HG03439 (cell line): ENCODE measurements at regions not wholly inside any gene's neighbourhood (a gene's known extent, or its start where the extent isn't known, plus 50 kb on each side); places are given as distances from the start of the nearest gene placed in this dataset.

ENCODE experiments used
- ATAC-seq: cut with Tn5 transposase; IDR thresholded peaks from one replicate; pipeline ENCODE4 v1.9.1; 2021; ENCODE audit warnings: mild to moderate bottlenecking, moderate library complexity; ENCODE audit not compliant: unreplicated experiment

DNA sequence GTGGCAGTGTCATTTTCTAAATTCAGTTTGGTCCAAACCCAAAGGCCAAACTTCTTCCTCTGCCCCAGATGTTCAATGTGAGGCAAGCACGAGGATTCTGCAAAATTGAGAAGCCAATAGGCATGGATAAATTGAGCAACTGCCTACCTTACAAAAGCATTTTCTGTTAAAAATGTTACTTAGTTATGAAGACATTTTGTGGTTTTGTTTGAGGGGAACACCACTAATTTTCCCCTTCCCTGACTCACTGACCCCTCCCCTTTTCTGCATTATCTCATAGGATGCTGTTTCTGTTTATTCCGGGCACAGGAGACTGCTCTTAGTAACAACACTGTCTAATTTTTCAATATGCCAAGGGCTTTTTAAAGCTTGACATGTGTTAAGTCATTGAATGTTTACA lies 462.8 kb downstream of the INSC start:
- ATAC-seq: no peak

DNA sequence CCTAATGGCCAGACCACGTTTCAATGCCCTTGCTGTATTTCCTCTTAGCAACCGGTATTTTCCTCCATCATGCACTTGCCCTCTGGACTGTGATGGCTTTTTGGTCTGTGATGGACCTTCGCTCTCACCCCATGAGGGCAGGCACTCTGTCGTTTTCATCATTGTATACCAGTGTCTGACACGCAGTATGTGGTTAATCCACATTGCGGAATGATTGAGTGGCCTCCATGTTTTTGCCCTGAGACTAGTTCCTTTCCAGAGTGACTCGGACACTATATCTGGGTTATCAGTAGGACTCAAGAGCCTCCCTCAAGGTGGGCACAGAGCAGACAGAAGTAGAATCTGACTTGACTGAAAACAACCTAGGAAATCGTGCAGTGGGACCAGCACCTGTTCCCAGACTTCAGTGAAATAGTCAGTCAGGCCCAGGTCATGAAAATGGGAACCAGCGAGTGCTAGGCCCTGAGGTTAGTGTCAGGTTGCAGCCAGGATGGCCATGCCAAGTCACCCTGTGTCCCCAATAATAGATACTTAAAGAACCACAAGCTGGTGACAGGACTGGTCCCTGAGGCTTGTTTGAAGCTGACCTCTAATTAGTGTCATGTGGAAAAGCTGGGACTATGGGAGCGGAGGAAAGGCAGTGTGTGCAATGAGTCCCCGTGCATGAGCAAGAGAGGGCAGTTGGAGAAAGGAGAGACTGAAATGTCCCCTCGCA lies 464.7 kb downstream of the INSC start:
- ATAC-seq: no peak

DNA sequence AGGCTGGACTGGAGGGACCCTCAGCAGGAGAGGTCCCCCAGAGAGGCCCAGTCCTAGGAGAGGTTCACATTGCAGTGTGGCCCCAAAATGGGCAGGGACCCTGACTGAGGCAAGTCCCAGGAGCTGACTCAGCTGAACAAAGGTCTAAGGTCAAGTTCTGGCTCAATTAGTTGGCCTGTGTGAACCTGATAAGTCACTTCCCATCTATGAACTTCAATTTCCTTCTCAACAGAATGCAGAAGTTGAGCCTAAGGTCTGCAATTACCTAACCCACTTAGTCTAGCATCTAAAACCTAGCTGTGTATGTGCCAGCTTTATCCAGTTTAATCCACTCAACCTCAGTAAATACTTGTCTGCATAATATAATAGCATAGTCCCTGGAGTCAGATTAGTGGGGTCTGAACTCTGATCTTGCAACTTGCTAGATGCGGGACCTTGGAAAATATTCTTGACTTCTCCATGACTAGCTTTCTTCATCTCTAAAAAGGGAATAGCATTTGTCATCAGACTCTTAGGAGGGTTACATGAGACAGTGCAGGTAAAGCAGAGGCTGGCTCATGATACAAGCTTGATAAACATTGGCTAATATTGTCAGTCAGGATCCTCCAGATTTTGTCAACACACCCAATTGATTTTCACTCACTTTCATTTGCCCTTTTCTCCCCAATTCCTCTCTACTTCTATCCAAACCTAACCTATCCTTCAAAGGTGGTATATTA lies 465.5 kb downstream of the INSC start:
- no peak for ATAC-seq

DNA sequence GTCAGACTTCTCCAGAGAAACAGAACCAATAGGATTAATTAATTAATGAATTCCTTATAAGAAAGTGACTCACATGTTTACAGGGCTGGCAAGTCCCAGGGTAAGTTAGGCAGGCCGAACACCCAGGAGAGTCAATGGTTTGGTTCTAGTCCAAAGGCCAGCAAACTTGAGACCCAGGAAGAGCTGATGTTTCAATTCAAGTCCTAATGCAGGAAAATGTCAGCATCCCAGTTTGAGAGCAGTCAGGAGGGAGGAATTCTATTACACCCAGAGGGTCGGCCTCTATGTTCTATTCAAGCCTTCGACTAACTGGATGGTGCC lies 466.0 kb downstream of the INSC start:
- no peak for ATAC-seq

DNA sequence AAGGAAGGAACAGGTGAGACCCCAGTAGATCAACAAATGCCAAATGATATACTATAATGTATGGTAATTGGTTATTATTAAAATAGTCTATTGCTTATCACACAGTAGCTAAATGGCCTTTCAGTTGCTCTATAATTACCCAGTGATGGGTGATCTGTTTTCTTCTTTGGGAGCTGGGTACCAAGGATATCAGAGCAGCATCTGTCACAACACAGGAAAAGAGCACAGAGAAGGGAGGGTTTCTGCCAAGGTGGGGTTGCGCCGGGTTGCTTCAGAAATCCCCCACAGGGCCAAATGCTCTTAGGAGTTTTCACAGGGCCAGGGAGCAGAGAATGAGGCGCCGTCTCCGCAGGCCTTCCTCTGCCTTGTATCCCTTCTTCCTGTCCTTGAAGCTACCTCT lies 469.4 kb downstream of the INSC start:
- no peak for ATAC-seq

DNA sequence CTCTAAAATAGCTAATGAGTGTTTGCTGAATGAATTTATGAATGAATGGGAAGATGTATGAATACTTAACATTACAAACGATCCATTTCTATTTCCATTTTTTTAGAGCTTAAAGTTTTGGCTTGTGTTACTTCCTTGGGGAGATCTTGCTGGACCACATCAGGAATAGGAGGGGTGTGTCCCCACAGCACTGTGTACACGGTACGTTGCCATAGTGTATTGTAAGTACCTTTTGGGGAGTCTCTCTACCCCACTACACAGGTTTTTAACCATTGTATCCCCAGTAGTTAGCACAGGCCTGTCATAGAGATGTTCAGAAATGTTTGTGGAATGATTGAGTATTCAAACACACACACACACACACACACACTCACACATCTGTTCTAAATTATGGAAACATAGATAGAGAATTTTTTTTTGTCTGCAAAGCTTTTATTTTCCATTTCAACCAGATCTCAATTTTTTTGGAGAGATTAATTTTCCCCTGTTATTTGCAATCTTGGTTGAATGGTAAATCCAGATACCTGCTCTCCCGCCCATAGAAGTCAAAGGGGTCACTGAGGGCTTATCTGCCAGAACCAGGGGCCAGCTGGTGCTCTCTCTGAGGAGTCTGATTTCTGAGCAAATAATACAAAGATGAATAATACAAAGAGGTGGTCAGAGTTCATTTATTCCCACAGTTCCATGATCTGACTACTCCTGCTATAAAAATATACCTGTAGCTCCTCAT lies 471.0 kb downstream of the INSC start:
- no peak for ATAC-seq

DNA sequence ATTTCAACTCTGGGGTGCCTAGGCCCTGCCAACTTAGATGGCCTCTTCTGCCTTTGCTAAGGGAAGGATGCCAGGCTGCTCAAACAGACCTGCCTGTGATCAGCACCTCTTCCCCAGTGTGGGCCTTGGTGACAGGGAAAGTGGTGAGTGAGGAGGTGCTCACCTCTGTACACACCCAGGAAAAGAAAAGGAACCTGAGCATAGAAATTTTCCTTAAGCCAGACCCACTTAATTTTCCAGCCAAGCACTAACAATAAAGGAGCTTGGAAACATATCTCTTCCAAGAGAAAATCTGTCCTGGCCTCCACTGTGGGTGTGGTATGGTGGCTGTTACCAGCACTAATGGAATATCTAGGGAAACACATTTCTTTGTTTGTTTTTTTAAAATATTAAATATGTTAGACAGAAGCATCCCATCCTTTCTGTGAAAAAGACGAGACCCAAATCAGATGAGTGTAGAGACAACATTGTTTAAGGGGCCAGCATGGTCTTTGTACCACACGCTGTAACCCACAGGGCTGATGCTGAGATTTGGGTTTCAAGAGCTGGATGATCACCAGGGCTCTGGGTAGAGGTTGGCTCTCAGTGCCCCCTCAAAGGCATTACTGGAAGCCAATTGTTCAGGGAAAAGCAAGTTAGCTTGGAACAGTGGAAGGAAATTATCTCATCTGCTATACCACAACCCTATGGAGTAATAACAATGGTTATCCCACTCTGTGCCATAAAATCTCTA lies 472.2 kb downstream of the INSC start:
- ATAC-seq: no peak

DNA sequence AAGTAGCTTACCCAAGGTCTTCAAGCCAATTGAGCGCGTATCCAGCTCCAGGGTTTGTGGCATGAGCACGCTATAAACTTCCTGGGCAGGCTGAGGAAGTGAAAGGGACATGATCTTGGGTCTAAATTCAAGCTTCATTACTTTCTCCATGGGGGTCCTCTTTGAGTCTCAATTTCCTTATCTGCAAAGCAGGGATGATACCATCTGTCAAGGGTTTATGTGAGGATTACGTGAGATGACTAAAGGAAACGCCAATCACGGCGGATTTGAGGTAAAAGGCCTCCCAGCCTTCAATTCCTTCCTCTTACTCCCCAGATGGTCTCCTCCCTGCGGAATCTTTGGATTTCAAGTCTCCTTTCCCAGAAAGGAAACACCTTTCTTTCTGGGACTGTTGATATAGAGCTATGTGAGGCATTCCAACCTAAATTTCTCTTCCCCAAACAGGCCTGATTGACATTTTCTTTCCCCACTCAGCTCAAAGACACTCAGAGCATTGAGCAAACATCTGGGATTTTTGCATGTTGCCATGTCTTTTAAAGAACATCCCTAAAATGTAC lies 474.4 kb downstream of the INSC start:
- ATAC-seq: no peak

DNA sequence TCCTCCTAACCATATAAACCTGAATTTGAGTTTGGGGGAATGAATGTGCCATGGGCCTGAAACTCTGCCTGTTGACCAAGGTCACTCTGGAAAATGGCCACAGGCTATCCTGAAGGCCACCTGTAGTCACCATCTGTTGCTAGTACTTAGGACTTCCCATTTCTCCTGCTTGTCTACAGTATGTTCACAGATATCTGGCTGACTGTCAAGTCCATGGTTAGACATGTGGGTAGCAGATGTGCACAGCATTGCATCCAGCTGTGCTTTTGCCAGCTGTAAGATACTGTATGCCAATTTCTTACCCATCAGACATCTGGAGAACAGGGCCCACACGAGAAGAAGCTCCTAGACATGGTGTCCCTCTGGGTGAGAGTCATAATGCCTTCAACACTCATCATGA lies 475.4 kb downstream of the INSC start:
- ATAC-seq: no peak

DNA sequence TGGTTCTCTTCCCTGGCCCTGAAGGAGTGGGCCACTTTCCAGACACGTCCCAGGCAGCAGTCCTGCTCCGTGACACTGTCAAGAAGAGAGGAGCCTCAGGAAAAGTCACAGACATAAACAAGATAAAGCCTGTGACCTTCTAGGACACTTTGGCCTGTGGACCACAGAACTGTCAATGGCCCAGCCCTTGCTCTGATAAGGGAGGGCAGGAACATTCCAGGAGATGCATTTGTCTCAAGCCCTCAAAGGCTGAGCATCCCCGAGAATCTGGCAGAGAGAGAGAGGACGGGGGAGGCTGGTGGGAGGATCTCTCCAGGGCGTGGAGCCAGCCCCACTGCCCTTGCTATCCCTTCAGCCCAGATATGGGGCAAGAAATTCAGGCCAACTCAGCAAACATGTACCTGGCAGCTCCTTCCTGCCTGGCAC lies 476.4 kb downstream of the INSC start:
- no peak for ATAC-seq

DNA sequence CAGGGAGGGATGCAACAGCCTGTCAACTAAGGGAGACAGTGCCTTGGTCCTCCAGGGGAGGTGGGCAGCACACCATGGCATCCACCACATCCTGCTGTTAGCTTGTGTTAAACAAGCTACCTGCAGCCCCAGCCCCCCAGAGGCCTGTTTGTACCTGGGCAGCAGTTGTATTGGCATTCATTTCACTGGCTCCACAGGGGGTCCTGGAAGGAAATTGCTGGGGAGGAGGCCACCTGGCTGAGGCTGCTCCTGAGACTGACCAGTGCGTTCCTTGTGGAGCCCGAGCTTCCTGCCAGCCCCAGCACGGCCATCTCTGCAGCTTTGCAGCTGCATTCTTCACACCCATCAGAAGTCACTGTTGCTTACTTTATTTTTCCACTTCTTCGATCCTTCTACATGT lies 479.9 kb downstream of the INSC start:
- no peak for ATAC-seq

DNA sequence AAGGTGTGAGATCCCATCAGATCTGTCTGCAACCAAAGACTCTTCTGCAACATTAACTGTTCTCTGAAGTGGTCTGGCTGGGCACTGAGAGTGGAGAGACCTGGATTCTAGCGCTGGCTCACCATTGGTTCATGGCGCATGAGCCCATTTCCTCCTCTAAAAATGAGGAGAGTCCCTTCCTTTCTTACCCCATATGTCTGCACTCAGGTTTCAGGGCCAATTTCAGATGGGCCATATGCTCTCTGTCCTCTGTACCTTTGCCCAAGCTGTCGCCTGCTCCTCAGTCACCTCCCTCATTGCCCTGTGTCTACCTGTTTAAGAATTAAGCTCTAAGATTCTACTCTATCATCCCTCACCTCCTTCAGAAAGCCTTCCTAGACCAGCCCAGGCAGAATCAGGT lies 484.7 kb downstream of the INSC start:
- no peak for ATAC-seq

DNA sequence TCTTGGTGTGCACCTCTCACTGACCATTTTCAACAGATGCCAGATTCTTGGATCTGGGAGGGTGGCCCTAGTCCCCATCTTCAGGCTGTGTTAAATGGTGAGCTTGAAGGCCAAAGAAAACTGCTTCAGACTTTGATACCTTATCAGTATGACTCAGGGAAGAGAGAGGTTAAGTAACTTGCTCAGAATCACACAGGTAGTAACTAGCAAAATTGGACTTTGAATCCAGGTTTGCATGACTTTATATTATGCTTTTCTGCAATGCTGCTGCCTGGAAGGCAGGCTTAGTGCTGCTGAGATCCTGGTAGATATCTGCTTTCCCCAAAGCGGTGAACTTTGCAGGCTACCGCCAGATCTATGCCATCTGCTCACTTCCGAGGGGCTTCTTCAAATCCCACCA lies 487.3 kb downstream of the INSC start:
- ATAC-seq: no peak

DNA sequence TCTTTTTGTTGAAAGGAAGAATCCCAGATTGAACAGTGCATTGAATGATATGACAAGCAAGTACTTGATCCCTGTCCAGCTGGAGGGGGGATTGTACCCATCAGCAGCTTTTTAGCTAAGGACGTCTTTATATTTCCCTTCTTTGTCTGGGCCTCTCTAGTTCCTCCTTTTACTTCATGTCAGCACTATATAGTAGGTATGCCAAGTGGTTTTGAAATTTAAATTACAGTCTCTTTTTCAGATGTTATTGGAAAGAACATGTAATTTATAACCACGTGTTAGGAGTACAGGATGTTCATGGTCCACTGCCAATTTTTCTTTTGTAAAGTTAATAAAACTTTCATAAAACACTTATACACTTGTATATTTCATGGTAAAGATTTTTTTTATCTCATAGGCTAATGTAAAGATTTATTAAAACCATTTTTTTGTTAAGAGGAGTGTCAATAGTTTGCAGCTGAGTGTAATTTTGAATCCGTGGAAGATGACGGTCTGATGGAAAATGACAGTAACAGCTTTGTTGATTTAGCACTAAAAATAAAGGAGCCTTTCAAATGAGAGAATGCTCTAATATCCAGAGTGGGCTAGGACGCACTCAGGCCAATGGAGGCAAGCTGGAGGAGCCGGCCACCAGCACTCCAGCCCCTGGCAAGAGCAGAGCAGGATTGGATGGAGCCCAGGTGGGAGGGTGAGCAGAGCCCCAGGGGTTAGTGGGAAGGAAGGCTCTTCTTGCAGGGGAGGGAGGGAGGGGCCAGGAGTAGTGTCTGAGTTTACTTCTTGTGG lies 488.3 kb downstream of the INSC start:
- ATAC-seq: no peak

DNA sequence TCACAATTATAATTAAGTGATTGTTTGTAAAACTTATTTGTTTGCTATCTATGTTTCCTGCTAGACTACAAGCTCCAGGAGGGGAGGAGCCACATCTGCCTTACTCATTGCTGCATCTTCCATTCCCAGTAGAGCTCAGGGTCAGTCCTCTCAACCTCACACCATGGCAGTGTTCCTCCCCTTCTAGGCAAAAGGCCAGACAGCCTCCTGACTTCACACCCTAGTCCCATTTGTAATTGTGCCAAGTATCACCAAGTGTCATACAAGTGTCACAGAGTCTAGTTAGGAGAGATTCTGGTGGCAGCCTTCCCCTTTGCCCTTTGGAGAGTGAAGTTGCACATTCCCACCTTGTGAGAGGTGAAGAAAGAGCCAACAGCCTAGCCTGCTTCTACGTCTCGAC lies 490.4 kb downstream of the INSC start:
- no peak for ATAC-seq

DNA sequence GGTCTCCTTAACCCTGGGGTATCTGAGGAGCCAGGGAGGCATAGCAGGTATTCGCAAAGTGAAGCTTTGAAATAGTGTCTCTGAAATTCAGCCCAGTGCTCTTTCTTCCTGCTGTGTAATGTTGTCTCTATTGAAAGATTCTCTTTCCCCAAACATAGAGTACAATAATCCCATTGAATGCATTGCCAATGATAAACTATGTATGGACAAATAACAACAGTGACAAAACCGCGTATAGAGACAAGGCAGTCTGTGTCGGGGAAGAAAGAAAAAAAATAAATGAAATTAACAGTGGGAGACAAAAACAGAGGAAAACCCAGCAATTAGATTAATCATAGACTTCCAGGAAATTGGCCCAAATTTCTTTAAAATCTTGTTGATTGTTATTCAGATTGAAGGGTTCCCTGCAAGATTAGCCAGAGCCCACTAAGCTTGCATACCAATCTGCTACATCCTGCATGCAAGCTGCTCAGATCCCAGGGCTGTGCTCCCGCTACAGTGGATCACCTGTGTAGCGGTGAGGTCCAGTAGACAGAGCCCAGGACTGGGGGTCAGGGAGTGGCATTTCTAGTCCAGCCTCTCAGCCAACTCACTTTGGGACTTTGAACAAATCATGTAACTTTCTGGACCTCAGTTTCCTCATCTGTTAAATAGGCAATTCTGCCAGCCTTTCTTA lies 492.8 kb downstream of the INSC start:
- no peak for ATAC-seq

DNA sequence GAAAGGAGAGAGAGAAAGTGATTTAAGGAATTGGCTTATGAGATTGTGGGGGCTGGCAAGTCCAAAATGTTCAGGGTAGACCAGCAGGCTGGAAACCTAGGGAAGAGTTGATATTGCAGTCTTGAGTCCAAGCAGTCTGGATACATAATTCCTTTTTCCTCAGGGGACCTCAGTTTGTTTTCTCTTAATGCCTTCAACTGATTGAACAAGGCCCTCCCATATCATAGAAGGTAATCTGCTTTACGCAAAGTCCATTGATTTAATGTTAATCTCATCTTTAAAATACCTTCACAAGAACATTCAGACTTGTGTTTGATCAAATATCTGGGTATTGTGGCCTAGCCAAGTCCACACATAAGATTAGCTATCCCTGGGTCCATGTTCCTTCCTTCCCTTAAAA lies 494.7 kb downstream of the INSC start:
- ATAC-seq: no peak

DNA sequence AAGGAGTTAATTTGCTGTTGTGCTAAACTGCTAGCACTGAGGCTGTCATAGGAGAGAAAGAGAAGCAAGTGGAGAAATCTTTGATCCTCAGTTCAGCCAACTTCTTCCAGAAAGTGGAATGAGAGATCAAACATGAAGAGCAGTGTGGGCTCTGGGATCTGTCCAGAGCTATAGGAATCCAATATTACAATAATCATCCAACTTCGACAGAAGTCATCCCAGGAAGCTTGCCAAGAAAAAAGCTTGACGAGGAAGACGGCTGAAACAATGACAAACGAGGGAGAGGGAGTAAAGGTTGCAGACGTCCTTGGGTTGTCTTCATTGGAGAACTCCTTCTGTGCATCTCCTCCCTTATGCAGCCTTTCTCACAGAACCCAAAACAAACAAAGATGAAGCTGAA lies 496.2 kb downstream of the INSC start:
- no peak for ATAC-seq

DNA sequence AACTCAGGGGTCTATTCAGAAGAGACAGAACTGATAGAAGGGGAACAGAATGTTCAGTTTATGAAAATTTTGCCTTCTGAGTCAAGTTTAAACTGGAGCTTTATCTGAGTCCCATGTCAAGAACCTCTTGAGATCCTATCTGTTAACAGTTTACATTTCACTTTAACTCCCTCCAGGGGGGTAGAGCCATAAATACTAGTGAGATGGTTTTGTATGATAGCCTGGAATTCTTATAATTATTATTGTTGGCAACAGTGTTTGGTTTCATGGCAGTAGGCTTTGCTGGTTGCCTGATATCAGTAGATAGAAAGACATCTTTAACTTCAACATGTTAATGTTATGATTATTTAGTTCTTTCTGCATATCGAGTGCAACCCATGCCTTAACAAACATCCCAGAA lies 498.5 kb downstream of the INSC start:
- no peak for ATAC-seq

DNA sequence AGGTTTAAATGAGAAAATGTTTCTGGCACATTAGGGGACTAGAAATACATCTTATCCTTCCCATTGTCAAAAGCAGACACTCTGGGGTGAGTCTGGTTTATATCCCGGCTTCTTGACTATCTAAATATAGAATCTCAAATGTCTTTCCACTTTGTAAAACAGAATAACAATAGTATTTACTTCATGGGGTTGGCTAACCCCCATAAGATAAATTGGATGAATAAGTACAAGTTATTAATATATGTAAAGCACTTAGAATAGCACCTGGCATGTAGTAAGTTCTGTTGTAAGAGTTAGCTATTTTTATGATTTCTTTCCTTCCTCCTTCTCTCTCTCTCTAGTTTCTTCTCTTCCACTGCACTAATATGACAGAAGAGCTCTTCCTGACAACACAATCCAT lies 499.1 kb downstream of the INSC start:
- no peak for ATAC-seq
